GM19351 (cell line): ENCODE measurements at regions not wholly inside any gene's neighbourhood (a gene's known extent, or its start where the extent isn't known, plus 50 kb on each side); places are given as distances from the start of the nearest gene placed in this dataset.
"Not testable (repeated sequence)": the region's sequence is repeated elsewhere in the genome, so short reads cannot be mapped to it uniquely, and the experiment has no call there.

Experiments
- ATAC-seq: cut with Tn5 transposase; IDR thresholded peaks from one replicate; pipeline ENCODE4 v1.9.1; 2021; ENCODE audit warnings: mild to moderate bottlenecking, moderate library complexity; ENCODE audit not compliant: unreplicated experiment

DNA sequence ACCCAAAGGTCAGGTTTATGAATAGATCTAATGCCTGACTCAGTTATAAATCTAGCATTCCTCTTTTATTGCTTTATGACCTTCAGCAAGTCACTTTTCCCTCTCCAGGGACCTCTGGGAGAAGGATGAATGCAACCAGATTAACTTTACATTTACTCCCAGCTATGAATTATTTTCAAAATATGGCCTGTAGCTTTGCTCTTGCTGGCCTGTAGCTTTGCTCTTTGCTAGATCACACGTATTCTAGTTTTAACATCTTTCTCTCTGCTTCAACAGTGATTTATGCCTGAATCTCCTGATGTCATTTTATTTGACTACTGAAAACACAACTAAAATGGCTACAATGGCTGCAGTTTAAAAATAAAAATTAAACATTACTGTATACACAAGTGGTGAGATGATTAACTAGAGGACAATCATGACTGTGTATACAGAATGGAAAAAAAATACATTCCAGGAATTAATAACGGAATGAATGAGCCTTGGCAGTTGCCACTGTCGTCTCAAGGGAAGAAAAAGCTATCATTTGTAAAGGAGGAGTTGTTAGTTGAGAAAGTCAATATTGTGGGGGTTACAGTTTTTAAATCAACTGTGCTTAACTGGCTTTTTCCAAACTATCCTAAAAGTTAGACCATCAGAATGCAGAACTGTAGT, 434.5 kb upstream of the GOT2 start:
- ATAC-seq: no peak

DNA sequence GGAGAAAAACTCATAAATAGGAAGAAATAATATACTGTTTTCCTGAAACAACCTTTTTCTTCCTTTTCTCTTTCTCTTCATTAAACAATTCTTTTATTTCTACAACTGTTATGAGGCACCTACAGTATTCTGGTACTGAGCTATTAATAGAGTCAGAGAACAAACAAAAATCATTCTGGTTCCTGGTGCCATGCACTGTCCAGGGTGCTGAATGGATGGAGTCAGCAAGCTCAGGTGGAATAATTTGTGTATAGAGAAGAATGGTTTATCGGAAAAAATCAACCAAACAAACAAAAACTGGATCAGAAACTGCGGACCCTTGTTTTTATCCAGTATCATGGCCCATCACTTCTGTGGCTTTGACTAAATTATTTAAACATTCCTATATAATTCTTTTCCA, 430.3 kb upstream of the GOT2 start:
- ATAC-seq: no peak

DNA sequence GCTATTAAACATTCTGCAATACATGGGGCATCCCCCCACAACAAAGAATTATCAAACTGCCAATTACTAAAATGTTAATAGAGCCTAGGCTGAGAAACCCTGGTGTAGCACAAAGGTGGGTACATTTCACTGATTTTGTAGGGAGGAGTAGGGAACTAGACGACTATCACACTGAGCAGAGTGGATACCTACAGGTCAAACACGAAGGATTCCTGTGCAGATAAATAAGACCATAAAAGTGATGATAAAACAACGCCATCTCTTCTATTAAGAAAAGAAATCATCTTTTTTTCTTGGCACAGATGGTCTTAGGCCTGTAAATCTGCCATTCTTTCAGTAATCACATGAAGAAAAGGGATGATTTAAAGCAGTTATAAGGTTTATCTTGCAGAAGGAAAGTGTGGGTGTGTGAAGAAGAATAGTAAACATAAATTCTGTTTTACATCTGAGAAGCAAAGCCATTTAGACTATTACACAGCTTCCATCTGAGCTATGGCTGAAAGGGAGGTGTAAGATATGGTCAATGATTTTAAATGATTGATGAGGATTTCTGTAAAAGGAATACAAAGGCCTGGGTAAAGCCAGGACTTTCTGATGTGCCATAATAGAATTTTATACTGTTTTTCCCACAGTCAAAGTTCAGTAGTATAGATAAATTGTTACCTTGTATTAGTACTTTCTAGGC, 429.4 kb upstream of the GOT2 start:
- no peak for ATAC-seq

DNA sequence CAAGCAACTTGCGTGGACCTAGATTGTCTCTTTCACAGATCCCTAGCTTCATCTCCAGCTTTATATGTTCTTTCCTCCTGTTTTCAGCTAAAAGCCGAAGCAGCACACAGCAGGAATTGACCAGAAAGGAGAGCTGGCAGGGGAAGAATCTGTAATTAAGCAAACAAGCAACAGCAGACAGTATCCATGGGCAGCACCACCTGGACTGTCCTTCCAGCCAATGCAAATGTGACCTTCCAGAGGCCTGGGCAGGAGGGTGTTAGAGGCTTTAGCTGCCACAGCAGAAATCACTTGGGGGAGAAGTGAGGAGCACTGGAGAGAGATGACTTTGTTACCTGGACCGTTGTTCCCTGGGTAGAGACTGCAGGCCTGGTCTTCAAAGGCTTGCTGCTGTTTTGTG, 427.6 kb upstream of the GOT2 start:
- no peak for ATAC-seq

DNA sequence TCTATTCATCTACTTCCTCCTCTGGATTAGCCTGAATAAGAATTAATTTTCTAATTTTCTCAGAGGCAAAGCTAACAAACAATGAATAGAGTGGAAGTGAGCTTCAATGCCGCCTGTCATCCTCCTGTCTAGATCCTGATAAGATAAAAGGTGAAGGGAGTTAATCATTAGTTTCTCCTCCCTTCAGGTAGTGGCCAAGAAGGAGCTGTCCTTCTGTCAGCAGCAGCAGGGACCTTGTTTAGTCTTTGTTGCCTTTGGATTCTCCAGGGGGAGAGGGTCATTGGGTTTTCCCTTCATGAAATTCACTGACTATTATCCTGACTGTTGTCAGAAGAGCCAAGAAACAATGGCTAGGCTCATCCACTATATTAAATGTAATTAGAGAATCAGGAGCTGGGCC, 420.2 kb upstream of the GOT2 start:
- no peak for ATAC-seq

DNA sequence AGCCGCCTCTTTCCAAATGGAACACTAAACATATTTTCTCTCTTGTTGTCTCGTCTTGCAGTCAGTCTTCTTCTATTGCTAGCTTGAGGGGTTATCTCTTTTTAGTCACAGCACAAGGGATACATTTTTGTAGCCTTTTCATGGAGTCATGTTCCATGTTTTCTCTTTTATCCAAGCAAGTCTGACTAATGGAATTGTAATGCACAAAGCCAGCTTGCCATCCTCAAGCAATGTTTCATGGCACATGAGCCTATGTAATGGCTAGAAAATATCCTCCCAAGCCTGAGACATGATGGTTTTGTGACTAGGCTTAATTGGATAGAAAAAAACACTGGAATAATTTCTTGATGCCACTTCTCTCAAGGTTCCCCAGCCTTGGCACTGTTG, 414.6 kb upstream of the GOT2 start:
- ATAC-seq: no peak

DNA sequence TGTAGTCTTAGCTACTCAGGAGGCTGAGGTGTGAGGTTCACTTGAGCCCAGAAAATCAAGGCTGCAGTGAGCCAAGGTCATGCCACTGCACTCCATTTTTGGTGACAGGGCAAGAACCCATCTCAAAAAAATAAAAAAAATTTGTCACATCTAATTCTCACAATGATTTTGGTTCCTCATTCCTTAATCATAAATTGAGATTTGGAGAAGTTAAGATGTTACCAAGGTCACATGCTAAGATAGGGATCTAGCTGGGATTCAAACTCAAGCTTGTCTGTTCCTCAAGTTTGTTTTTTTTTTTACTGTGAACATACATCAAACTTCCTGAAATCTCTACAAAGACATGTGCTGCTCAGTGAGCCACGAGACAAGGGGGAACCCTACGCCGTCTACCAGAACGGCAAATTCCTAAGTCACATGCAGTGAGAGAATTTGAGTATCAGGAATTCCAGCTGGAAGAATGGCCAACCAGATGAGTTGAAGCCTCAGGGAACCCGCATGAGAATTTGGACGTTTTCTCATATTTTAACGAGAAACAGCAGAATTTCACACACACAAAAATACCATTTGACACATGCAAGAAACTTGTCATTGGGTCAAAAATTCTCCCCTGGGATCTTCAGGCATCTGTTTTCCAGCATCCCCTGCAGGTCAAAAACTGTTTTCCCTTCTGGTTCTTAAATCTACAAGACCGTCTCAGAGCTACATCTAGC, 414.1 kb upstream of the GOT2 start:
- ATAC-seq: no peak

DNA sequence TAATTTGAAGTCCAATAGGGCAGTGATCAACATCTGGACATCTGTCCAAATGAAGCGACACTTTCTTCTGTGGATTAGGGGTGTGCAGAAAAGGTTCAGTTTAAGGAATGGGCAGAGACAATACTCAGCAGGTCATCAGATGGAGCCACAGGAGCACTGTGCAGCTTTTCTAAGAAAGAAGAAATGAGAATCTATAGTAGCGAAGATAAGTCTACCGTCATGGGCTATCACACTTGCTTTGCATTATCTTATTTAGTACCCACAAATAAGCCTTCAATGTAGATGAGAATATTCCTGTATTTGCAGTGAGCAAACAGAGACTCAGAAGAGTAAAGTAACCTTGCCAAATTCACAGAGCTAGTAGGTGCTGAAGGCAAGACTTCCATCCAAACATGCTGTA, 412.0 kb upstream of the GOT2 start:
- peak; percentile 75 for ATAC-seq

DNA sequence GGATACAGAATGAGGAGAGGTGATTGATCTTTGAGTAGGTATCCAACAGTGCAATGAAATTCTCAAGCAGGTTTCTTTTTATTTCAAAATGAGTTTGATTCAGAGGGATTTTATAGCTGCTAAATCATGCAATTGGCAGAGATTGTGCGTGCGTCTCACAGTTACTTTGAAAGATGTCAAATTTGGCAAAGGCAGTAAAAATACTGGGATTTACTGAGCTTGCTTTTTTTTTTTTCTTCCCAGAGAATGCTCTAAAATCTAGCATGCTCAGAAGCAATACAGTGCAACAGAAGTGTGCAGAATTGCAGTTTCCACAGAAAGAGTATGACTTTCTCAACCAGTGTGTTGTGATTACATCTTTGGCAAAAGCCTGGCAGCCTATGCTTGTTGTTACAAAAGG, 410.7 kb upstream of the GOT2 start:
- ATAC-seq: no peak

DNA sequence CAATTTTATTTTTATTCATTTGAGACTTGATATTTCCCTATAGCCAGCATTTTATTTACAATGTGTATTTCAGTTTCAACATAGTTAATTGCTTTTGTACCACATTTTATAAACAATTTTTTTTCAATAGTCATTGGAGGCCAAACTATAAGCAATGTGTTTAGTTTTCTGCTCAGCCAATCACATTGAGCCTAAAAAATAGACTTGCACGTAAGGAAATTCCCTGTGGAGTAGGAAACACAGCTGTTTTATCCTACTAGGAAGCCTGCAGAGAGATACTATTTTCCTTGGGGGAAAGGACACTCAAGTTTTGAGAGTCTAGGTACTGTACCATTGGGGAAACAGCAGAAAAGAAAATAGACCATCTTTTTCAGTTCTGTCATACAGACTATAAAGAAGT, 410.2 kb upstream of the GOT2 start:
- ATAC-seq: no peak

DNA sequence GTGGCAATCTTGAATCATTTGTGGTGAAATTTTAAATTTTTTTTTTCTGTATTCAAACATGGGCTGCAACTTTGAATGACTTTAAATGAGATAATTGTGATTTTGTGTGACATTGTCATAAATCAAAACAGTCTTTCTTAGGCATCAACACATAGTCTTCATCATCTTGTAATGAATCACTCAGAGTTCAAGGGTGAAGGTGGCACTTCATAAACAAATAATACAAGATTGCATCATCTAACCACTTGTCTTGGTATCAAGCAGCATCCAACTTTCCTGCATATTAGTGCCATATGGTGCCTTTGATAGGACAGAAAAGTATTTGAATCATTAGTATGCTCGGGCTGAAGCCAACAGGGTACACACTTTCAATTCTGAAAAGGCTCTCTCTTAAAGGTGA, 392.4 kb upstream of the GOT2 start:
- no peak for ATAC-seq

DNA sequence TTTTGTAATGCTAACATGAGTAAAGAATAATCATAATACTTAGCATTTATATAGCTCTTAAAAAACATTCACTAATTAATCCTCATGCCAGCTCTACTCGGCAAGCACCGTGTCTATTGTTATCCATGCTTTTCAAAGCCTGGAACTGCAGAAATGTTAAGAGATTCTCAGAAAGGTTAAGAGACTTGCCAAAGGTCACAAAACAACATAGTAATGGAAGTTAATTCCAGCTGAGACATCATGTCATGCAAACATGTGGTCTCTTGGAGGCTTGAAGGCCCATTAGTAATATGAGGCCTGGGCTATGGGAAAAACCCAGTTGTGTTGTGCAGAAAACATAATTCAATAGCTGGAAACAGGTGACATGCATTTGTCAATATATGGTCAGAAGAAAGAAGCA, 389.9 kb upstream of the GOT2 start:
- no peak for ATAC-seq

DNA sequence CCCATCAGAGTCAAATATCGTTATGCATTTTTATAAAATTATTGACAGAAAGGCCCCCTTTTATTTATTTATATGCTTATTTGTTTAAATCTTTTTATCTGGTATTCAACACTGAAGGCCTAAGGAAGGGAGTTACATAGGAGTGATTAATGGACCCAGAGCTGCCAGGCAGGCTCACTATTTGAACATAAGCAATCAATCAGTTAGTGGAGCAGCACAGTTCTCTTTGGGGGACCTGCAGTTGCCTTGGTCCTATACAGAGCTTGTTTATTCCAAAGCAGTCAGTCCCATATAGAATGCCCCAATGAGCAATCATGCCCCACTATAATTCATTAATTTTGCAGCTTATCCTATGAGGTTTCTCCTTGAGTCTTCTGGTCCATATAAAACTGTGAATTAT, 389.4 kb upstream of the GOT2 start:
- no peak for ATAC-seq

DNA sequence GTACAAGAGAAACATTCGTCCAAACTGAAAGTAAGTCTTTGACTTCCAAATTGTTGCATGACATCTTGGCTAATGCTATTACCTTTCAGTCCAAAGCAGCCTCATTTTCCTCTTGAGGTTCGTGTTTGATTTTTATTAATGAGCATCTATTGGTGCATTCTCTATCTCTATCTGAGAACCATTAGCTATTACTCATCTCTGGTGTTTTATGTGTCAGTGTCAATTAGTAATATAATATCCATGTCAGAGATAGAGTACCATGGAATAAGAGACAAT, 388.1 kb upstream of the GOT2 start:
- ATAC-seq: no peak

DNA sequence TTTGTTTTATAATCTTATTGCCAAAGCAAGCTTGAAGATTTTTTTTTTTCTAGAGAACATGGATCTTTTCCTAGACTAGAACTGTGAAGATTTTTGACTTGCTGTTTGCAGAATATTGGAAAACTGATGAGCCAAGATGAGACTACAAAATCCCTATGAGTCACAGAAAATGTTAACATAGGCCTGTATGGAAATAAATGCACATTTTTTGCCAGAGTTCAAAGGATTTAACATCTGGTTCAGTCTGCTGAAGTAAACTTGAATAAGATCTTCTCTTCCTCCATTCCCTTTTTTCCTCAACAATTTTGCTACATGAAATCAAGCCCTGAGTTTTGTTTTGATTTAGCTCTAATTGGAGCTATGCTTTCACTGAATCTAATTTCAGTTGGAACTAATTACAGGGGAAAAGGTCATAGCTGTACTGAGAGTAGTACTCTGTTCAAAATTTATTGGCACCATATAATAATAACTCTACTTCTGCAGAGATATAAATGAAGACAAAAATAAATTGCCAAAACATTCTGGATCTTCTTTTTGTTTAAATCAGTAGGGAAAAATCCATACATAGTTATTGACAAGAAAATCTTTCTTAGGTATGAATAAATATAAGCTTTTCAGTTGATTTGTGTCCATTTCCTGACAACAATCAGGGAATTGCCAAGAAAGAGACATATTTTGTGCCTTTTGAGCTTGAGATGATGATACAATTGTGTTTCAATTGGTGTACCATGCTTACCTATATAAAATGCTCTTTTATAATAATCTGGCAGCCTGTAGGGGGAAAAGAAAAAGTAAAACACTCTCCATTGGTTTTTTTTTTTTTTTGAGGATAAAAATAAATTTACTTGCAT, 387.5 kb upstream of the GOT2 start:
- ATAC-seq: no peak

DNA sequence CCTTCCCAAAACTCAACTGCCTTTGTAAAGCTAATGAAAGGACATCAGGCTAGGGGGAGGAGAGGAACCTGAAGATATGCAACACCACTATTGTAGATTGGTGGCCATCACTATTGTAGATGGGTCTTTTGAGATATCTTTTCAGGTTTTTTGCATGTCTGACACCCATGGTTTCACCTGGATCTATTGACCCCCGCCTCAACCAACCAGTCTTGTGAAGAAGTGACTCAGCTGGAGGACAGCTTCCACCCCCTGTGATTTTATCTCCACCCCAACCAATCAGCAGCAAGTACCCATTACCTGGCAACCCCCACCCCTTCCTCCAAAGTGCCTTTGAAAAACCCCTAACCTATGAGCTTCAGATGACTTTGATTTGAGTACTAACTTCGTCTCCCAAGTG, 382.6 kb upstream of the GOT2 start:
- ATAC-seq: no peak

DNA sequence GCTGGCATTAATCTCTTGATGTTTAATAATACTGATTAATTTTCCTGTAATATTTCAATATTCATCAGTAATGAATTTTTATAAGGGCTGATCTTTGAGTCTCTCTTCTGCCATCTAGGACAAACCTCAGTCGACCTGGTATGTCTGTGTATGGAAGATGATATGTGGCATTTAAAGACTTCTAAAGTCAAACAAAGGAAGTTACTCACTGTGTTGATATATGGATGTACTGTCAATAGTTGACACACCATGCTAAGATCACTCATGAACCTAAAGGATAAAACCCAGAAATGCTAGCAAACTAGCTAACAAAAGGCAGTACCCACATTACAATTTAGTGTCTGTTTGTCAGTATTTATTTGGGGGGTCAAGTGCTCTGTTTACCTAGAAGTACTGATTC, 380.7 kb upstream of the GOT2 start:
- no peak for ATAC-seq

DNA sequence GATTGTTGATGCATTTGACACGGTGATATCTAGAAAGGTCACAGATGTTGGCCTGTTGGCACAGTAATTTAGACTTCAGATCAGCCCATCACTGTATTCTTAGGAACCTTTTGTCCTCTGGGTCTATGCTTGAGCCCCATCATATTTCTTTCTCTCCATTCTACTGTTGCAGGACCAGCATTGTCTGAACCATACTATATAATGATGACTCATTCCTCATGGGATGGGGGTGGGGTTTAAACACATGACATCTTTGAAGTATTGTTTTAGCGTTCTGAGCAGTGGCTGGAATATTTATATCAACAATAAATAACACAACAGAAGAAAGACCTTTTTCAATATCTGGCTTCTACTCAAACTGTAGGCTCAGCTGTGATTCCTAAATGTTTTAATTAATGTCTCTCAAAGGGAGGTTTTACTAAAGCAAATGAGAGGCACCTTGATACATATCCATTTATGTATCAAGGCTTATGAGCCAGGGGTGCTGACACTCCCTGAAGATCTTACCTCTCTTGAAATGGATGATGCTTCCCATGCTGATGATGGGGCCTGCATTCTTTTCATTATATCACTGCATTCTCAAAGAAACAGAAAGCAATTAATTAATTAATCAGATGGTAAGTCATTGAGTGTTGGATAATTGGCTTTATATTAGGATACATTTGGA, 379.0 kb upstream of the GOT2 start:
- ATAC-seq: no peak

DNA sequence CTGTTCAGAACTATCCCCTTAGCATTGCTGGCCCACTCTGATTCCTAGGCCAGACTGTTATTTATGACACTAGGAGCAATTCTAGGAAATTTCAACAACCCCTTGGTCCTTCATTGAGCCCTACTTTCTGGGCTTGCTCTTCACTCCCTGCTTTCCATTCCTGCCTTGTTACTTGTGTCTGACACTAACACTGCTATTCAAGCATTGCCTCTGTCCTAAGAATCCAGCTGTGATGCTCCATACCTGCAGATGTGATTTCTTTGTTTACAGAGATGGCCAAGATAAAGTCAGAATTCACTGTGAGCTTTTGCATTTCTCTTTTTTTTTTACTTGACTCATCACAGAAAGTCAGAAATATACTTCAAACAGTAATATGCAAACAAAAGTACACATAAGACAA, 377.2 kb upstream of the GOT2 start:
- ATAC-seq: no peak

DNA sequence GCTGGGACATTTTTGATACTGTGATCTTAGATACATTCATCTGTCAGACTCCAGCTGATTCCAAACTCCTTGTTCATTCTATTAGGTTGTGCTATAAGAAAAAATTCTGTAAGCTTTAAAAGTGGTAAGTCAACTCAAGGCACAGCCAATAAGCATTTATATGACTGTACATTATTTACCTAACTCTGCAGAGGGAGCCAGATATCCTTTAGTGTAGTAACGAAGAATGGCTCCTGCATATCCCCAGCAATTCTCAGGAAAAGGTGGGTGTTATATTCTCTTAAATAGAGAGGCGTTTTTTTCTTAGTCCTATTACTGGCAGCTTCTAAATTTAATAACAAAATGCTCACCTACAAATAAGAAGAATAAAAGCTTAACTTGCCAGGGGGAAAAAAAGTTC, 374.3 kb upstream of the GOT2 start:
- ATAC-seq: no peak

DNA sequence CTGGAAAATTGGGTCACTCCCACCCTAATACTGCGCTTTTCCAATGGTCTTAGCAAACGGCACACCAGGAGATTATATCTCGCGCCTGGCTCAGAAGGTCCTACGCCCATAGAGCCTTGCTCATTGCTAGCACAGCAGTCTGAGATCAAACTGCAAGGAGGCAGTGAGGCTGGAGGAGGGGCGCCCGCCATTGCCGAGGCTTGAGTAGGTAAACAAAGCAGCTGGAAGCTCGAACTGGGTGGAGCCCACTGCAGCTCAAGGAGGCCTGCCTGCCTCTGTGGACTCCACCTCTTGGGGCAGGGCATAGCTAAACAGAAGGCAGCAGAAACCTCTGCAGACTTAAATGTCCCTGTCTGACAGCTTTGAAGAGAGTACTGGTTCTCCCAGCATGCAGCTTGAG, 362.6 kb upstream of the GOT2 start:
- not testable (repeated sequence) for ATAC-seq
